ENCODE measurements at regions not wholly inside any gene's neighbourhood (a gene's known extent, or its start where the extent isn't known, plus 50 kb on each side); places are given as distances from the start of the nearest gene placed in this dataset.

- TF ChIP-seq ZNF764 (CRISPR knock-in tag; IDR thresholded peaks at IDR 0.05; ENCODE audit: low read depth) (no peak), UBTF (IDR thresholded peaks at IDR 0.05; ENCODE audit: borderline replicate concordance in 1 of 2, low read depth in 2 of 2, low read length in 2 of 2) (no peak), ZNF512 (tag; IDR thresholded peaks at IDR 0.05) (no peak)
- TF ChIP-seq, protein P1, sequence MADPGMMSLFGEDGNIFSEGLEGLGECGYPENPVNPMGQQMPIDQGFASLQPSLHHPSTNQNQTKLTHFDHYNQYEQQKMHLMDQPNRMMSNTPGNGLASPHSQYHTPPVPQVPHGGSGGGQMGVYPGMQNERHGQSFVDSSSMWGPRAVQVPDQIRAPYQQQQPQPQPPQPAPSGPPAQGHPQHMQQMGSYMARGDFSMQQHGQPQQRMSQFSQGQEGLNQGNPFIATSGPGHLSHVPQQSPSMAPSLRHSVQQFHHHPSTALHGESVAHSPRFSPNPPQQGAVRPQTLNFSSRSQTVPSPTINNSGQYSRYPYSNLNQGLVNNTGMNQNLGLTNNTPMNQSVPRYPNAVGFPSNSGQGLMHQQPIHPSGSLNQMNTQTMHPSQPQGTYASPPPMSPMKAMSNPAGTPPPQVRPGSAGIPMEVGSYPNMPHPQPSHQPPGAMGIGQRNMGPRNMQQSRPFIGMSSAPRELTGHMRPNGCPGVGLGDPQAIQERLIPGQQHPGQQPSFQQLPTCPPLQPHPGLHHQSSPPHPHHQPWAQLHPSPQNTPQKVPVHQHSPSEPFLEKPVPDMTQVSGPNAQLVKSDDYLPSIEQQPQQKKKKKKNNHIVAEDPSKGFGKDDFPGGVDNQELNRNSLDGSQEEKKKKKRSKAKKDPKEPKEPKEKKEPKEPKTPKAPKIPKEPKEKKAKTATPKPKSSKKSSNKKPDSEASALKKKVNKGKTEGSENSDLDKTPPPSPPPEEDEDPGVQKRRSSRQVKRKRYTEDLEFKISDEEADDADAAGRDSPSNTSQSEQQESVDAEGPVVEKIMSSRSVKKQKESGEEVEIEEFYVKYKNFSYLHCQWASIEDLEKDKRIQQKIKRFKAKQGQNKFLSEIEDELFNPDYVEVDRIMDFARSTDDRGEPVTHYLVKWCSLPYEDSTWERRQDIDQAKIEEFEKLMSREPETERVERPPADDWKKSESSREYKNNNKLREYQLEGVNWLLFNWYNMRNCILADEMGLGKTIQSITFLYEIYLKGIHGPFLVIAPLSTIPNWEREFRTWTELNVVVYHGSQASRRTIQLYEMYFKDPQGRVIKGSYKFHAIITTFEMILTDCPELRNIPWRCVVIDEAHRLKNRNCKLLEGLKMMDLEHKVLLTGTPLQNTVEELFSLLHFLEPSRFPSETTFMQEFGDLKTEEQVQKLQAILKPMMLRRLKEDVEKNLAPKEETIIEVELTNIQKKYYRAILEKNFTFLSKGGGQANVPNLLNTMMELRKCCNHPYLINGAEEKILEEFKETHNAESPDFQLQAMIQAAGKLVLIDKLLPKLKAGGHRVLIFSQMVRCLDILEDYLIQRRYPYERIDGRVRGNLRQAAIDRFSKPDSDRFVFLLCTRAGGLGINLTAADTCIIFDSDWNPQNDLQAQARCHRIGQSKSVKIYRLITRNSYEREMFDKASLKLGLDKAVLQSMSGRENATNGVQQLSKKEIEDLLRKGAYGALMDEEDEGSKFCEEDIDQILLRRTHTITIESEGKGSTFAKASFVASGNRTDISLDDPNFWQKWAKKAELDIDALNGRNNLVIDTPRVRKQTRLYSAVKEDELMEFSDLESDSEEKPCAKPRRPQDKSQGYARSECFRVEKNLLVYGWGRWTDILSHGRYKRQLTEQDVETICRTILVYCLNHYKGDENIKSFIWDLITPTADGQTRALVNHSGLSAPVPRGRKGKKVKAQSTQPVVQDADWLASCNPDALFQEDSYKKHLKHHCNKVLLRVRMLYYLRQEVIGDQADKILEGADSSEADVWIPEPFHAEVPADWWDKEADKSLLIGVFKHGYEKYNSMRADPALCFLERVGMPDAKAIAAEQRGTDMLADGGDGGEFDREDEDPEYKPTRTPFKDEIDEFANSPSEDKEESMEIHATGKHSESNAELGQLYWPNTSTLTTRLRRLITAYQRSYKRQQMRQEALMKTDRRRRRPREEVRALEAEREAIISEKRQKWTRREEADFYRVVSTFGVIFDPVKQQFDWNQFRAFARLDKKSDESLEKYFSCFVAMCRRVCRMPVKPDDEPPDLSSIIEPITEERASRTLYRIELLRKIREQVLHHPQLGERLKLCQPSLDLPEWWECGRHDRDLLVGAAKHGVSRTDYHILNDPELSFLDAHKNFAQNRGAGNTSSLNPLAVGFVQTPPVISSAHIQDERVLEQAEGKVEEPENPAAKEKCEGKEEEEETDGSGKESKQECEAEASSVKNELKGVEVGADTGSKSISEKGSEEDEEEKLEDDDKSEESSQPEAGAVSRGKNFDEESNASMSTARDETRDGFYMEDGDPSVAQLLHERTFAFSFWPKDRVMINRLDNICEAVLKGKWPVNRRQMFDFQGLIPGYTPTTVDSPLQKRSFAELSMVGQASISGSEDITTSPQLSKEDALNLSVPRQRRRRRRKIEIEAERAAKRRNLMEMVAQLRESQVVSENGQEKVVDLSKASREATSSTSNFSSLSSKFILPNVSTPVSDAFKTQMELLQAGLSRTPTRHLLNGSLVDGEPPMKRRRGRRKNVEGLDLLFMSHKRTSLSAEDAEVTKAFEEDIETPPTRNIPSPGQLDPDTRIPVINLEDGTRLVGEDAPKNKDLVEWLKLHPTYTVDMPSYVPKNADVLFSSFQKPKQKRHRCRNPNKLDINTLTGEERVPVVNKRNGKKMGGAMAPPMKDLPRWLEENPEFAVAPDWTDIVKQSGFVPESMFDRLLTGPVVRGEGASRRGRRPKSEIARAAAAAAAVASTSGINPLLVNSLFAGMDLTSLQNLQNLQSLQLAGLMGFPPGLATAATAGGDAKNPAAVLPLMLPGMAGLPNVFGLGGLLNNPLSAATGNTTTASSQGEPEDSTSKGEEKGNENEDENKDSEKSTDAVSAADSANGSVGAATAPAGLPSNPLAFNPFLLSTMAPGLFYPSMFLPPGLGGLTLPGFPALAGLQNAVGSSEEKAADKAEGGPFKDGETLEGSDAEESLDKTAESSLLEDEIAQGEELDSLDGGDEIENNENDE (IDR thresholded peaks at IDR 0.05; ENCODE audit: low read depth, low read length): no peak
These were observed 163.3 kb downstream of the ARRDC4 start (continued) for GRCh38 chr15:98123834-98124233.
